ENCODE measurements at regions not wholly inside any gene's neighbourhood (a gene's known extent, or its start where the extent isn't known, plus 50 kb on each side); places are given as distances from the start of the nearest gene placed in this dataset.
"Not testable (repeated sequence)": the region's sequence is repeated elsewhere in the genome, so short reads cannot be mapped to it uniquely, and the experiment has no call there.

GRCh38 chr4:126465341-126465740 is 1150.6 kb downstream of the FAT4 start:
- no peak for DNase-seq

DNA sequence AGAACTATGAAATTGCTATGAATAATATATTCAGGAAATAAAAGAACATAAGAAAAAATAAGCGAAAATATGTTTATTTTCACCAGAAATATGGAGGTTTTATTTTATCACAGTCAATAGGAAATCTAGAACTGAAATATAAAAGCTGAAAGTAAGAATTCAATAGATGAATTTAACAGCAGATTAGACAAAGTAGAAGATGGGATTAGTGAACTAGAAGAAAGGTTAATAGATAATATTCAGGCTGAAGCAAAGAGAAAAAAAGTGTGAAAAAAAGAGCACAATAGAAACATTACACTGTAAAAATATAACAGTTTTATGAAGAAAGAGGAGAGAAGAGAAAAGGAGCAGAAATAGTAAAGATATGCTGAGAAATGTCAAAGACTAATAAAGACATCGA is 1152.1 kb downstream of the FAT4 start:
- no peak for DNase-seq

GRCh38 chr4:126468144-126468543 is 1153.4 kb downstream of the FAT4 start:
- DNase-seq: no peak

- no peak for DNase-seq
Measured at GRCh38 chr4:126470862-126471261, 1156.1 kb downstream of the FAT4 start.

- no peak for DNase-seq
Measured at GRCh38 chr4:126475730-126476129, 1157.0 kb upstream of the INTU start.

GRCh38 chr4:126479709-126480108 is 1153.0 kb upstream of the INTU start:
- DNase-seq: no peak

GRCh38 chr4:126482311-126482710 is 1150.4 kb upstream of the INTU start:
- no peak for DNase-seq

GRCh38 chr4:126486377-126486776 is 1146.4 kb upstream of the INTU start:
- no peak for DNase-seq

DNA sequence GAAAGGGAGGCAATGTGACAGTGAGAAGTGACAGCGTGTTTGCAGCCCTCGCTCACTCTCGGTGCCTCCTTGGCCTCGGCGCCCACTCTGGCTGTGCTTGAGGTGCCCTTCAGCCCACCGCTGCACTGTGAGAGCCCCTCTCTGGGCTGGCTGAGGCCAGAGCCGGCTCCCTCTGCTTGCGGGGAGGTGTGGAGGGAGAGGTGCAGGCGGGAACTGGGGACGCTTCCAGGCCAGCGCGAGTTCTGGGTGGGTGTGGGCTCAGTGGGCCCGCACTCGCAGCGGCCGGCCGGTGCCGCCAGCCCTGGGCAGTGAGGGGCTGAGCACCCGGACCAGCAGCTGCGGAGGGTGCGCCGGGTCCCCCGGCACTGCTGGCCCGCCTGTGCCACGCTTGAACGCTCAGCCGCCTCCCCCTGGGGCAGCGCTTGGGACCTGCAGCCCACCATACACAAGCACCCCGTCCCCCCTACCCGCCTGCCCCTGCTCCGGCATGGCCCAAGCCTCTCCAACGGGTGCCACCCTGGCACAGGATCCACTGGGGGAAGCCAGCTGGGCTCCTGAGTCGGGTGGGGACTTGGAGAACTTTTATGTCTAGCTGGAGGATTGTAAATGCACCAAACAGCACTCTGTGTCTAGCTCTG is 1142.8 kb upstream of the INTU start:
- DNase-seq: no peak

DNA sequence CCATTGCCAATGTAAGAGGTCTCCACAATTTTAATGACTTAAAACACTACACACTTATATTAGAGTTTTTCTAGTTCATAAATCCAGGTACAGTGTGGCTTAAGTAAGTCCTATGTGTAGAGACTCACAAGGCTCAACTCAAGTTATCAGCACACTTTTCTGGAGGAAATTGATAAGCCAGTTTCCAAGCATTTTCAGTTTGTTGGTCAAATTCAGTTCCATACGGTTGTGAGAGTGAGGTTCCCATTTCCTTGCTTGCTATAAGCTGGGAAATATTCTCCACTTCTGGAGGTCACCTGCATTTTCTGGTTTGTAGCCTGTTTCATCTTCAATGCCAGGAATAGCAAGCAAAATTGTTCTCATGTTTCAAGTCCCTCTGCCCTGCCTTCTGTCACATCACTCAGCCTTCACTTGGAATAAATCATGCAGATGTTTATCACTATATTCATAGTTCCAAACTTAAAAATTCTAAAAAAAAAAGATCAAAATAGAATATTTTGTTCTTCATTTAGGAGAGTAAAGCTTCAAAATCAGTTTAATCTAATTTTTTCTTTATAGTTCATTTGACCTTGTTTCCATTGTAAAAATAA is 1137.5 kb upstream of the INTU start:
- DNase-seq: no peak

GRCh38 chr4:126512979-126513378 is 1119.8 kb upstream of the INTU start:
- DNase-seq: no peak

- no peak for DNase-seq
Measured at GRCh38 chr4:126513596-126513995, 1119.2 kb upstream of the INTU start.

GRCh38 chr4:126520731-126521130 is 1112.0 kb upstream of the INTU start:
- DNase-seq: no peak

DNA sequence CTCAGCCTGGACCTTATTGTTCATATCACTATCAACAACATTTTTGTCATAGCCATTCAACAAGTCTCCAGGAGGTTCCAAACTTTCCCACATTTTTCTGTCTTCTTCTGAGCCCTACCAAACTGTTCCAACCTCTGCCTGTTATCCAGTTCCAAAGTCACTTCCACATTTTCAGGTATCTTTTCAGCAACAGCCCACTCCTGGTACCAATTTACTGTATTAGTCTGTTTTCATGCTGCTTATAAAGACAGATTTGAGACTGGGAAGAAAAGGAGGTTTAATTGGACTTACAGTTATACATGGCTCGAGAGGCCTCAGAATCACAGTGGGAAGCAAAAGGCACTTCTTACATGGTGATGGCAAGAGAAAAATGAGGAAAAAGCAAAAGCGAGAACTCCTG is 1107.4 kb upstream of the INTU start:
- not testable (repeated sequence) for DNase-seq

GRCh38 chr4:126526335-126526734 is 1106.4 kb upstream of the INTU start:
- no peak for DNase-seq

DNA sequence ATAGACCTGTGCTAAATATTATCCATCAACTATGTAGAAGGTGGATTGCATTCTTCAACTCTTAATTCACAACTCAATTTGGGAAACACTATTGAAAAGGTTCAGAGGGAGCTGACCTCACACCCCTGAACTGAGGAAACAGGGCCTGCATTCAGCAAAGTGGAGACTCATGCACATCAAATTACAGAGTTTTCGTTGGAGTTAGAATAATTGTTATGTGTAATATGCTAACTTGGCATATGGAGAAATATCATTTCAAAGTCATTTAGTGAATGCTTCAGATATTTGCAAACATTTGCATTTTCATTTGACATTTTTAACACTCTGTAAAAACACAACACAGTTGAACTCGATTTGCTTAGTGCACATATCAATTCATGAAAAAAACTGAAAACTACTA is 1102.8 kb upstream of the INTU start:
- no peak for DNase-seq

DNA sequence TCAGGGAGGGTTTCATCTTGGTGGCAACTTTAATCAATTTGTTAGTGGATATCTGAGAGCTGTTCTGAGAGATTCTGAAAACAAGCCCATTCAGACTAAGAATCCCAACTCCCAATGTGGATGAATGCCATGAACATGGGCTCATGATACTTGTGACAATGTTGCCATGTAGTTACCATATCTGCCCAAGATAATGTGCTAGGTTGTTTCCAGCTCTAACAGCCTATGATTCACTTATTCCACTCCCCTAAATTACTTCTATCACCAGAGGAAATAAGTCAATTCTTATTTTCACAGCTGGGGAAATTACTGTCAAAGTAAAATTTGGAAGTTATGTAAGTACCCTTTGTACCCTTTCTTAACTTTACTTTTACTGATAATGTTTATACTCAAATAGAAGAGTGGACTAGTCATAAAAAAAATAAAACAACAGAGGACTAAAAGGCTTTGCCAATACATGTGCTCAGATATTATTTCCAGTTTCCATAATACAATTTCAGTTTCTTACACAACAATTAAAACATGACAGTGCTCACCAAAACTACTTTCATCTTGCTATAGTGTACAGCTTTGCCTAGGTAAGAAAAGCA is 1101.7 kb upstream of the INTU start:
- no peak for DNase-seq

DNA sequence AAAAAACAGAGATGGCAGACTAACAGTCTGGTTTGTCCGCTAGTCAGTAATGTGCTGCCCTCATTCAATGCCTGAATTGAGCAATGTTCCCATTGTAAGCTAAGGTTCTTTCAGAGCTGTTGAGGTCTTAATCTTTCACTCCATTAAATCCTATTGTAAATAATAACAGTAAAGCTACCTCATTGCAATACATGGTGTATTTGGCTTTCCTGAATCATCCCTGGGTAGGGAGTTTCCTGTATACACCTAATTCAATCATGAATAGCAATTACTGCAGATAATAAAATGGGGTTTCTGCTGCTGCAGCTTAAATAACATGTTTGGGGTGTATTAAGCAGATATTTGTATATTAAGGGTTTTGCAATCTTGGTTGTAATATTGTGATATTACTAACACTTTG is 1100.2 kb upstream of the INTU start:
- no peak for DNase-seq

DNA sequence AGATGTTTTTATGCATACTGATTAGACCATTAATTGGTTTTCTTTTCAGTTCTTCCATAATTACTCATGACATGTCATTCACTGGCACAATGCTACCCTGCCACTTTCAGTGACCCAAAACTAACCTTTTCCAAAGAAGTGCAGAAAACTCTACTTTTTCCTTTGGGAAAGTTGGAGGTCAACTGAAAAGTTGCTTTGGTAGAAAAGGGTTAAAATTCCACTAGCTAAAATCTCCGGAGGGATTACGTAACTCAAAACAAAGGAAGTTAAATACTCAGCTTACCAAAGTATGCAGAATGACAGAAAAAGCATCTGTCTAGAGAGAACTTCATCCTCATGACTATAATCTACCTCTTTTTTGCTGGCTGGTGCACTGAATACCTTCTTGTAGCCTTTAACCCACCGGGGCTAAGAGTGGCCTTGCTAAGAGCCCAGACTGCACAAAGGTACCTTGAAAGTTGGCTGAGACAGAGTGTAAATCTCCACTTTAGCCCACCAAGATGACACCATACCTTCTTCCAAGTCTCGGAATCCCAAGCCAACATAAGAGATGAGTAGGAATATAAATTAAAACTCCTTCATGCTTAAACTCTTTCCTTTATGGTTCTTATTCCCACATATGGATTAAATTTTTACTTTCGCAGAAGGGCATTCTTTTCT is 1099.5 kb upstream of the INTU start:
- no peak for DNase-seq

DNA sequence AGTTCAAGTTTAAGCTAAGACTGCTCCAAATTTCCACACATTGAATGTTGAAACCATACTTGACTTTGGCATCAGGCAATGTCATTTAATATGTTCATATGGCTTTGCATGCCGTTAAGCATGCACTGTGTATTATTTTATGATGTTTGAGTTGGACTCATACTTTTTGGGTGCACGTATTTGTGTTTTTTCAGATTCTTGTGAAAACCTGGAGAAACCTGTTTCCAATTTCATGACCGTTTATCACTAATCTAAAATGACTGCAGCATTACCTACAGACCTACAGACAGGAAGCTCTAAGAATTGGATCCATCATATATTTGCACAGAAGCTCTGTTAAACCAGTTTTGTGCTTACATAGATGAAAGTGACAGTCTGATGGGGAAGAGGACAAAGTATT is 1093.0 kb upstream of the INTU start:
- DNase-seq: no peak

GRCh38 chr4:126541820-126542219 is 1090.9 kb upstream of the INTU start:
- no peak for DNase-seq

DNA sequence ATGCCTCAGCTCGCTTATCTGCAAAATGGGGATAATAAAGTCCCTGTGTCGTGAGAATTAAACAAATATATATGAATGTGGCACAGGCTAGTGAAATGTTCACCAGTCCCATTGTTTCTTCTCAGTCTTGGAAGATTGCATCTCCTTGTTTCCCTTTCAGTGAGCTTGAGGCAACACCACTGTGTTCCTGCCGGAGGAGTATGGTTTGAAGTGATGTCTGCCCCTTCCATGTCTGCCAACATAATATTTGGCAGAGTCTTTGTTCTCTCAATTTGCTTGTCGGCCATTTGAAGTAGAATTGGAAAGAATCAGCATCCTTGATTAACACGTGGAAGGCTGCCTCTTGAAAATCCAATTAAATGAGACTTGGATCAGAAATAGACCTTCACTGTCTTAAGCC is 1088.5 kb upstream of the INTU start:
- no peak for DNase-seq

DNA sequence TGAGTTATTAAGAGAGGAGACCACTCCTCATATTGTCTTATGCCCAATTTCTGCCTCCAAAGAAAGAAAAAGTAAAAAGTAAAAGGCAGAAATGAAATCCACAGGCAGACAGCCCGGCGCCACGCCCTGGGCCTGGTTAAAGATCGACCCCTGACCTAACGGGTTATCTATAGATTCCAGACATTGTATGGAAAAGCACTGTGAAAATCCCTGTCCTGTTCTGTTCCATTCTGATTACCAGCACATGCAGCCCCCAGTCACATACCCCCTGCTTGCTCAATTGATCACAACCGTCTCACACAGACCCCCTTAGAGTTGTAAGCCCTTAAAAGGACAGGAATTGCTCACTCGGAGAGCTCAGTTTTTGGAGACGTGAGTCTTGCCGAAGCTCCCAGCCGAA is 1086.6 kb upstream of the INTU start:
- DNase-seq: not testable (repeated sequence)

GRCh38 chr4:126547352-126547751 is 1085.4 kb upstream of the INTU start:
- DNase-seq: no peak
